ENCODE measurements at regions not wholly inside any gene's neighbourhood (a gene's known extent, or its start where the extent isn't known, plus 50 kb on each side); places are given as distances from the start of the nearest gene placed in this dataset.

DNA sequence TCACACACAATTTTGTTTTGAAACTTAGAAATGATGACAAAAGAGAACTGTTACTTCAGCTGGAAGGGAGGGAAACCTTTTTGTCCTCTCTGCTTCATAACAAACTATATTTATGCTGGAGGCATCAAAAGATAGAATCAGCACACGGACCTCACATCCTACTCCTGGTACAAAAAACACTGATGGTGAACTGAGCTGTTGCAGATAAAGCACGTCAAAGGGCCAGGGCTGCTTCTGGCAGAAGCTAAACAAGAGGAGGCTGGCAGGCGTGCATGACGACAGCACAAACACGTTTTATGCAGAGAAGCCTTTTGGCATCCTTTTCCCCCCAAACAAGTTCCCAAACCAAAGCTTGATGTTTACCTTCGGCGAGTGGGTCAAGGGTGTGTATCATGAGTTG, 169.6 kb downstream of the SLC24A2 start:
- TF ChIP-seq CTCF (IDR thresholded peaks at IDR 0.05; ENCODE audit: low read length) (no peak), EZH2 (optimal IDR thresholded peaks at IDR 0.05; ENCODE audit: low read depth, low read length) (no peak)

Data from MM.1S (cell line).